DOHH2 (cell line): ENCODE measurements at regions not wholly inside any gene's neighbourhood (a gene's known extent, or its start where the extent isn't known, plus 50 kb on each side); places are given as distances from the start of the nearest gene placed in this dataset.

ENCODE experiments used
- CTCF ChIP-seq: fragments of 200-600 bp; sonication (generic); IDR thresholded peaks from one replicate; pipeline ENCODE4 v1.5.1; 2014; ENCODE audit warnings: antibody characterized with exemption, mild to moderate bottlenecking, low read depth, low read length; ENCODE audit not compliant: poor library complexity, severe bottlenecking
- EZH2phosphoT487 ChIP-seq: fragments of 200-600 bp; sonication (generic); IDR thresholded peaks from 2 replicates; pipeline ENCODE4 v1.6.1; 2017; ENCODE audit warnings: borderline replicate concordance, mild to moderate bottlenecking, antibody characterized with exemption, low read length, moderate library complexity, mixed read lengths

GRCh38 chr3:24853685-24854490 lies 359.2 kb upstream of the THRB start:
- TF ChIP-seq EZH2phosphoT487 (no peak), CTCF (no peak)
